OCI-LY3 (cell line): ENCODE measurements at regions not wholly inside any gene's neighbourhood (a gene's known extent, or its start where the extent isn't known, plus 50 kb on each side); places are given as distances from the start of the nearest gene placed in this dataset.

Experiments
- EZH2phosphoT487 ChIP-seq: fragments of 200-600 bp; shearing (Covaris generic); IDR thresholded peaks from 2 replicates; pipeline ENCODE4 v1.6.1; 2018; ENCODE audit warnings: antibody characterized with exemption, mixed run types, low read depth
- TF ChIP-seq, protein P1 (sequence below): fragments of 200-600, 300-600 bp; sonication (generic); IDR thresholded peaks from 2 replicates; pipeline ENCODE4 v1.5.1; 2014; ENCODE audit warnings: antibody characterized with exemption, low read length, low read depth

DNA sequence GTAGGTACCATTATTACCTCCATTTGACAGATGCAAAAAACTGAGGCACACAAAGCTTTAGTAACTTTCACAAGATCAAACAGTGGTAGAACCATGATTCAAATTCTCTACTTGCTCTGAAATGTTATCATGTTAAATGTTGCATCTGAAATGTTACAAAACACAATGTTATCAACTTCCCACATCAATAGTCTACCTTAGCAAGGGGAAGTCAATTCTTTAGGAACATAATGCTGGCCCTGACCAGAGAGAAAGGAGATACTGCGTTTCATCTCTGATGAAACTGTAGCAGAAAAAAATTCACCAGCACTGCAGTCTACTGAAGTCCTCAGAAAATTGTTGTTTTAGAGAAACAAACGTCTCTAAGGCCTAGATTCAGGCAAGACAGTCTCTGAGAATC is 174.1 kb downstream of the SATB1 start:
- TF ChIP-seq, protein P1, sequence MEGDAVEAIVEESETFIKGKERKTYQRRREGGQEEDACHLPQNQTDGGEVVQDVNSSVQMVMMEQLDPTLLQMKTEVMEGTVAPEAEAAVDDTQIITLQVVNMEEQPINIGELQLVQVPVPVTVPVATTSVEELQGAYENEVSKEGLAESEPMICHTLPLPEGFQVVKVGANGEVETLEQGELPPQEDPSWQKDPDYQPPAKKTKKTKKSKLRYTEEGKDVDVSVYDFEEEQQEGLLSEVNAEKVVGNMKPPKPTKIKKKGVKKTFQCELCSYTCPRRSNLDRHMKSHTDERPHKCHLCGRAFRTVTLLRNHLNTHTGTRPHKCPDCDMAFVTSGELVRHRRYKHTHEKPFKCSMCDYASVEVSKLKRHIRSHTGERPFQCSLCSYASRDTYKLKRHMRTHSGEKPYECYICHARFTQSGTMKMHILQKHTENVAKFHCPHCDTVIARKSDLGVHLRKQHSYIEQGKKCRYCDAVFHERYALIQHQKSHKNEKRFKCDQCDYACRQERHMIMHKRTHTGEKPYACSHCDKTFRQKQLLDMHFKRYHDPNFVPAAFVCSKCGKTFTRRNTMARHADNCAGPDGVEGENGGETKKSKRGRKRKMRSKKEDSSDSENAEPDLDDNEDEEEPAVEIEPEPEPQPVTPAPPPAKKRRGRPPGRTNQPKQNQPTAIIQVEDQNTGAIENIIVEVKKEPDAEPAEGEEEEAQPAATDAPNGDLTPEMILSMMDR = no peak
- no peak for TF ChIP-seq EZH2phosphoT487
